GM19438 (cell line): ENCODE measurements at regions not wholly inside any gene's neighbourhood (a gene's known extent, or its start where the extent isn't known, plus 50 kb on each side); places are given as distances from the start of the nearest gene placed in this dataset.

ENCODE experiments used
- ATAC-seq: cut with Tn5 transposase; IDR thresholded peaks from one replicate; pipeline ENCODE4 v1.9.1; 2021; ENCODE audit warnings: low read depth; ENCODE audit not compliant: unreplicated experiment

- no peak for ATAC-seq
These were observed 127.6 kb downstream of the TDRD15 start for GRCh38 chr2:21251216-21251980.

GRCh38 chr2:21253311-21254027 lies 129.7 kb downstream of the TDRD15 start:
- no peak for ATAC-seq

GRCh38 chr2:21254170-21254965 lies 130.6 kb downstream of the TDRD15 start:
- ATAC-seq = no peak

DNA sequence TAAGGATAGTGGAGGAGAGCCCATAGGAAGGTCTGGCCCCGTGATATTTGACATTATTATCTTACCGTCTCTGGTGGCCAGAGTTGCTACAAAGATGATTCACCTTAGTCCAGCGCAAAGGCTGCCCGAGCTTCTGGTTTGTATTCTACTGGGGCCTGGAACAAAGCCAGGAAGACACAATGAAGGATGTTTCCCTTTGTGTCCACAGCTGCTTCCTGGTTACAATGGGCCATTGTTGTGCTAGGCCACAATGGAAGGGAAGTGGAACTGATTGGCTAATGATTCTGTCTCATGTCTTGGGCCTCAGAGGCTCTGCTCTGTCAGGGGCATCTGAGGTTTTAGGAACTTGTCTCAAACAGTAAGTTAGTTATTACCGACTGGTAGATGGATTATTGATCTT lies 132.2 kb downstream of the TDRD15 start:
- ATAC-seq = peak; percentile 87

DNA sequence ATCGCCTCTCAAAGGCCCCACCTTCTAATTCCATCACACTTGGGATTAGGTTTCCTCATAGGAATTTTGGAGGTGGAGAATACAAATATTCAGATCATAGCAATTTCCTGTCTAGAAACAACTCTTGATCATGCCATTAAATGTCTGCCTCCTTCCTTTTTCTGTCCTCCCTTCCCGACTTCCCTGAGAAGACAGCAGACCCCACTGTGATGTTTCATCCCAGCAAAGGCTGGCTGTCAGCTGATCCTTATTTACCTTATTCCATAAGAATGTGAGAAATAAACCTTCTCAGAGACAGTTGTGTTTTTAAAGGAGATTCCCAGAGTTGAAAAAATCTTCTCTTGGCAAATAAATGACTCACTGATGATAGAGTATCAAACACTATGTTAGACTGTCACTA lies 133.9 kb downstream of the TDRD15 start:
- no peak for ATAC-seq

GRCh38 chr2:21258082-21258481 lies 134.3 kb downstream of the TDRD15 start:
- ATAC-seq = no peak

GRCh38 chr2:21260311-21260710 lies 136.5 kb downstream of the TDRD15 start:
- ATAC-seq = no peak

DNA sequence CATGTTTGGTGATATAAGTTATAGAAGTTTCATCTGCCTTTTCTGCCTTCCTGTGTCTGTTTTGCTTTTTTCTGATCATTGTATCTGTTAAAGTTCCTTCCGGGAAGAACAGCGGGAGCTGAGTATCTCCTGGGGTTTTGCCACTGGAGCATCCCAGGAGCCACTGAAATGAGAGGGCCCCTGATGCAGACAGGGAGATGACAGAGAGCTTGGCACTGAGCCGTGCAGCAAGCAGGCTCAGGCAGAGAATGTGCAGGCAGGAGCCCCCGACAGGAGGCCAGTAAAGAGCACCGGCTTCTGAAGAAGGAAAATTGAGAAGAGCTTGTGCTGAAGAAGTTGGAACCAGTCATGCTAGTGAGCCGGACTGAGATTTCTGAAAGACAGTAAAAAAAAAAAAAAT lies 137.8 kb downstream of the TDRD15 start:
- ATAC-seq = no peak

GRCh38 chr2:21262426-21262940 lies 138.7 kb downstream of the TDRD15 start:
- no peak for ATAC-seq

DNA sequence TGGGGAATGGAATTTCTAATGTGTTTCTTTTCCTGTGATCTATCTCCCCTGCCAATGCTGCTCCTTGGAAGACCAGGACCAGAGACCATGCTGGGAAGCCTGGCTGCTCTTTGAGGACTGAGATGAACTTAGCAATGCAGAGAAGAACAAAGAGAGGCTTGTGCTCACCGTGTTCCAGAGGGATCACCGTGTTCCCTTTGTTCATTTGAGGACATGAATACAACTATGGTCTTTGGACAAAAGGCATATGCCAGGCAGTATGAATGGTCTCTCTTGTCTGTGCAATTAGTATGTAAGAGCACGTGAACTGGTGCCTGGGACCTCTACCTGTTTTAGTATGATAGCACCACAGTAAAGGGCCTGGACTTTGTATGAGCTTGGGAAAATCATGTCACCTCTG lies 139.9 kb downstream of the TDRD15 start:
- no peak for ATAC-seq

- ATAC-seq = no peak
These were observed 142.0 kb downstream of the TDRD15 start for GRCh38 chr2:21265752-21266151.

DNA sequence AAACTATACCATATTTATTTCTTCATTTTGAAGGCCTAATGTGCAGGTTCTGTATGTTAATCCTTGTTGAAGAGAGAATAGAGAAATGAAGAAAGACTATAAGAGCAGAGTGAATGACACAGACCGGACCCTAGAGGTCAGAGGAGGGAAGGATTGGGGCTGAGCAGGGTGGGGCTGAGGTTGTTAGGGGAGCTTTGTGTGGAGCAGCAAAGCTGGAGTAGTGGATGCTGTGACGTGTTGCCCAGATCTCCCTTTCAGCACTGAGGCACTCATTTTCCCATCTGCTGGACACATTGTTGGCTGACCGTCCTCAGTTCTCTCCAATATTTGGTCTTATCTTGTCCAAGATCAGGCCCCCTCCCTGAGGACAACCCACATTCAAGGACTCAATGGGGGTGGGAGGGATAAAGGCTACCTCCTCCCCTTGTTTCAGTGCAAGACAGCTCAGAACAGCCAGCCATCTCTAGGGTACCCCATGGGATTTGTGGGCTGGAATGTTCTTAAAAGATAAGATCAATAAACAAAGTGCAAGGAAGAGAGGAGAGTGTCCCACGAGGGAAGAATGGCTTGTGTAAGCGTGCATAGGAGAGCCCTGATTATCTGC lies 143.6 kb downstream of the TDRD15 start:
- no peak for ATAC-seq

- ATAC-seq = no peak
These were observed 144.6 kb downstream of the TDRD15 start for GRCh38 chr2:21268197-21268877.

- ATAC-seq = no peak
These were observed 145.1 kb downstream of the TDRD15 start for GRCh38 chr2:21268878-21269224.

DNA sequence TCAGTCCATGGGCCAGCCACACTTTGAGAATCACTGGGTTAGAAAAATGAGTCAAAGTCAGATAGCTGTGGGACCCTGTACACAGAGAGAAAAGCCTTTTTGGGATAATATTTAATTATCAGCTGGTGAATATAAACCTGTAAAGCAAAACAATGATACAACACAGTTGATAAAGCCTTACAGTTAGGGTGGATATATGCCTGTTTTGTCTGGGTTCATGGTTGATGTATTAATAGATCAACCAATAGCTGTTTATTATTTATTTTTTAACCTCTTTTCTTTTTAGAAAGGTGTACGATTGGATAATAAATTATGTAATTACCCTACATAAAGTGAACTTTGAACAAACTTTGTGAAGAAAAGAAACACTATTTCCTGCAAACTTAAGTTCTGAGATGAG lies 145.6 kb downstream of the TDRD15 start:
- no peak for ATAC-seq

GRCh38 chr2:21270083-21270491 lies 146.3 kb downstream of the TDRD15 start:
- no peak for ATAC-seq

DNA sequence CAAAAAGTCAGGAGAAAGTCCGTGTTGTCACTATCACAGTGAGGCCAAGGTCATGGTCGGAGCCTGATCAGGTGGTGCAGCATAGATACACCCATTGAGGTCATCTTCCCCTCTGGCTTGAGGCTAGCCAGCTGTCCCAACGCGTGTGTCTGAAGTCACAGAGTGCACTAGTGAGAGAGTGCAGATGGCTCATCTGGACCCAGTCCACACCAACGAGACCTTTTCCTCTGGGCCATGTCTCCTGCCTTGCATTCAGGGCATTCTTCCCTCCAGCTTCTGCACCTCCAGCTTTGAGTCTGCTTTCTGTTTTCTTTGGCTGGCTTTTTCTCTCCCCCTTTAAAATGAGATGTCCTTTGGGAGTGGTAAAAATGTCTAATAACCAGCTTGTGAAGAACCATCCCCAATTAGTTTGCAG lies 146.9 kb downstream of the TDRD15 start:
- no peak for ATAC-seq

- no peak for ATAC-seq
These were observed 152.4 kb downstream of the TDRD15 start for GRCh38 chr2:21276163-21276562.

DNA sequence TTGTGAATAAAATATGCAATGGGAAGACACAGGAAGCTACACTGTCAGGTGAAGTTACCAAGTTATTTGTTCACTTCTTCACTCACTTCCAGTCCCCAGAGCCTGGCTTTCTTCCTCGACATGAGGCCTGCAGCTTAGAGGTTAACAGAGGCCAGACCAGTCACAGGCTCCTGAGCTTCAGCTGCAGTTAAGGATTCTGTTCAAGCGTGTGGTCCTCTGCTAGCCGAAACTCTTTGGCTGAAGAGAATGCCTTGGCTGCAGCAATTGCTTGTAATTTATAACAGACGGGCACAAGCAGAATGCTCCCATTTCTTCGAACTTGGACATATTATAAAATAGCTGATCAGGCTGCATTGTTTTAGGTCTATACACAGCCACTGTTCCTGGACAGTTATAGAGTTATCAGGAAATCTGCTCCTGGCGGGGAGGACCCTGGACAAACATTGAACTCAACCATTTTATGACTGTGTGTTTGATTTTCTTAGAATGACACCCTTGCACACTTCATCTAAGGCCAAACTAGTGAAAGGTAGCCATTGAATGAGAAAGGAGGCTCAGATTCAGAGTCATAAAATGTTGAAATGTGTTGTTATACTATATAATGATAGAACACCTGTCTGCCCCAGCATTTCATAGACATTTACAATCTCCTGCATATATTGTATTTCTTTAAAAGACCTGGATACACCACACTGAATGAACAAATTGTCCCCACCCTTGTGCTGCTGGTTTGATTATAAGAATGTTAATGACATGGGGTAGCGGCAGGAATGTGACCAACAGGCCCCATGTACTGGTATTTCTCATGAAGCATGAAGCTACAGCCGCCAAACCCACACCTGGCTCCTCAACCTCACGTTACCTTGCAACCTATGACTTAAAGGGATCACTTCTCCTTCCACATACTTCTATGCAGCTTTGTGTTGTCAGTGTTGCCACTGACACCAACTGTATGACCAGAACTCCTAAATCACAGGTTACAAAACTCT lies 153.6 kb downstream of the TDRD15 start:
- no peak for ATAC-seq
